HEK293 (cell line): ENCODE measurements at regions not wholly inside any gene's neighbourhood (a gene's known extent, or its start where the extent isn't known, plus 50 kb on each side); places are given as distances from the start of the nearest gene placed in this dataset.
A peak's percentile ranks its signal among the peaks of the same experiment; 100 is the strongest.
"Not testable (repeated sequence)": the region's sequence is repeated elsewhere in the genome, so short reads cannot be mapped to it uniquely, and the experiment has no call there.

Experiments
- CTCF ChIA-PET: fragments of 350-600 bp; formaldehyde crosslinking; extraction: SDS; loops from one replicate; lab custom pipeline; 2021; ENCODE audit warnings: antibody characterized with exemption; lab: Yijun Ruan, JAX
- POLR2A ChIA-PET: fragments of 300-600 bp; formaldehyde crosslinking; extraction: SDS; loops from one replicate; lab custom pipeline; 2020; ENCODE audit warnings: antibody characterized with exemption, inconsistent platforms; lab: Yijun Ruan, JAX
- H3K27ac ChIP-seq: fragments of 200-500 bp; sonication (Bioruptor generic); 2 replicates; pipeline ENCODE4 v1.5.1; 2014; ENCODE audit warnings: low read depth, low read length, control low read depth, inconsistent platforms; ENCODE audit errors: extremely low read depth
- H3K36me3 ChIP-seq, 2 experiments: fragments of 200-500 bp in 1 of 2; sonication (Bioruptor generic) in 1 of 2; 1 replicate in 1 of 2; 2 replicates in 1 of 2; pipeline ENCODE4 v1.5.1; 2014 to 2017; ENCODE audit warnings: inconsistent platforms in 2 of 2, low read length in 2 of 2; ENCODE audit not compliant: control insufficient read depth in 2 of 2, insufficient read depth in 1 of 2
- H3K4me1 ChIP-seq: fragments of 200-500 bp; sonication (Bioruptor generic); 2 replicates; pipeline ENCODE4 v1.5.1; 2014; ENCODE audit warnings: mild to moderate bottlenecking, low read length, inconsistent platforms; ENCODE audit not compliant: control insufficient read depth, insufficient read depth
- H3K4me3 ChIP-seq: 2 replicates; pipeline ENCODE4 v1.5.1; 2011; ENCODE audit warnings: low read depth, mild to moderate bottlenecking, control low read depth, low read length, moderate library complexity
- H3K9me3 ChIP-seq: fragments of 200-500 bp; sonication (Bioruptor generic); 2 replicates; pipeline ENCODE4 v1.5.1; 2014; ENCODE audit warnings: low read depth, low read length, inconsistent platforms; ENCODE audit not compliant: control insufficient read depth, insufficient read depth
- KLF7 ChIP-seq: fragments of 450-650 bp; formaldehyde crosslinking; IDR thresholded peaks from 2 replicates; pipeline ENCODE4 v1.5.1; 2016; ENCODE audit warnings: missing biosample characterization, missing genetic modification characterization, borderline replicate concordance
- PRDM1 ChIP-seq: fragments of 450-650 bp; formaldehyde crosslinking; IDR thresholded peaks from 2 replicates; pipeline ENCODE4; 2016; ENCODE audit warnings: missing biosample characterization, missing genetic modification characterization
- ZEB2 ChIP-seq: fragments of 450-650 bp; formaldehyde crosslinking; IDR thresholded peaks from 2 replicates; pipeline ENCODE4 v1.5.1; 2016; ENCODE audit warnings: missing biosample characterization, missing genetic modification characterization
- ZFP3 ChIP-seq: fragments of 450-650 bp; formaldehyde crosslinking; IDR thresholded peaks from 2 replicates; pipeline ENCODE4 v1.5.1; 2016; ENCODE audit warnings: low read depth, missing biosample characterization, missing genetic modification characterization
- ZIC2 ChIP-seq: fragments of 450-650 bp; formaldehyde crosslinking; IDR thresholded peaks from 2 replicates; pipeline ENCODE4 v1.5.1; 2016; ENCODE audit warnings: missing biosample characterization, missing genetic modification characterization
- ZNF302 ChIP-seq: fragments of 450-650 bp; formaldehyde crosslinking; IDR thresholded peaks from 2 replicates; pipeline ENCODE4 v1.5.1; 2016; ENCODE audit warnings: missing biosample characterization, missing genetic modification characterization, low read depth
- ZNF311 ChIP-seq: fragments of 450-650 bp; formaldehyde crosslinking; IDR thresholded peaks from 2 replicates; pipeline ENCODE4 v1.5.1; 2017; ENCODE audit warnings: missing biosample characterization, missing genetic modification characterization, borderline replicate concordance
- ZNF324 ChIP-seq: fragments of 450-650 bp; formaldehyde crosslinking; IDR thresholded peaks from 2 replicates; pipeline ENCODE4 v1.5.1; 2016; ENCODE audit warnings: missing biosample characterization, missing genetic modification characterization
- ZNF416 ChIP-seq: fragments of 450-650 bp; formaldehyde crosslinking; IDR thresholded peaks from 2 replicates; pipeline ENCODE4 v1.5.1; 2016; ENCODE audit warnings: missing biosample characterization, missing genetic modification characterization
- ZNF548 ChIP-seq: fragments of 450-650 bp; formaldehyde crosslinking; IDR thresholded peaks from 2 replicates; pipeline ENCODE4 v1.5.1; 2016; ENCODE audit warnings: missing biosample characterization, missing genetic modification characterization
- ZNF596 ChIP-seq: fragments of 450-650 bp; IDR thresholded peaks from 2 replicates; pipeline ENCODE4 v1.5.0; 2018; ENCODE audit warnings: missing biosample characterization, mild to moderate bottlenecking, missing genetic modification characterization, moderate library complexity
- ZNF837 ChIP-seq: fragments of 450-650 bp; formaldehyde crosslinking; IDR thresholded peaks from 2 replicates; pipeline ENCODE4 v1.5.1; 2016; ENCODE audit warnings: missing biosample characterization, missing genetic modification characterization
- TF ChIP-seq, protein P1 (sequence below): fragments of 450-650 bp; formaldehyde crosslinking; IDR thresholded peaks from 2 replicates; pipeline ENCODE4 v1.5.1; 2016; ENCODE audit warnings: missing biosample characterization, missing genetic modification characterization
- TF ChIP-seq, protein P2 (sequence below): fragments of 450-650 bp; formaldehyde crosslinking; IDR thresholded peaks from 2 replicates; pipeline ENCODE4 v1.5.1; 2017; ENCODE audit warnings: missing biosample characterization, missing genetic modification characterization

DNA sequence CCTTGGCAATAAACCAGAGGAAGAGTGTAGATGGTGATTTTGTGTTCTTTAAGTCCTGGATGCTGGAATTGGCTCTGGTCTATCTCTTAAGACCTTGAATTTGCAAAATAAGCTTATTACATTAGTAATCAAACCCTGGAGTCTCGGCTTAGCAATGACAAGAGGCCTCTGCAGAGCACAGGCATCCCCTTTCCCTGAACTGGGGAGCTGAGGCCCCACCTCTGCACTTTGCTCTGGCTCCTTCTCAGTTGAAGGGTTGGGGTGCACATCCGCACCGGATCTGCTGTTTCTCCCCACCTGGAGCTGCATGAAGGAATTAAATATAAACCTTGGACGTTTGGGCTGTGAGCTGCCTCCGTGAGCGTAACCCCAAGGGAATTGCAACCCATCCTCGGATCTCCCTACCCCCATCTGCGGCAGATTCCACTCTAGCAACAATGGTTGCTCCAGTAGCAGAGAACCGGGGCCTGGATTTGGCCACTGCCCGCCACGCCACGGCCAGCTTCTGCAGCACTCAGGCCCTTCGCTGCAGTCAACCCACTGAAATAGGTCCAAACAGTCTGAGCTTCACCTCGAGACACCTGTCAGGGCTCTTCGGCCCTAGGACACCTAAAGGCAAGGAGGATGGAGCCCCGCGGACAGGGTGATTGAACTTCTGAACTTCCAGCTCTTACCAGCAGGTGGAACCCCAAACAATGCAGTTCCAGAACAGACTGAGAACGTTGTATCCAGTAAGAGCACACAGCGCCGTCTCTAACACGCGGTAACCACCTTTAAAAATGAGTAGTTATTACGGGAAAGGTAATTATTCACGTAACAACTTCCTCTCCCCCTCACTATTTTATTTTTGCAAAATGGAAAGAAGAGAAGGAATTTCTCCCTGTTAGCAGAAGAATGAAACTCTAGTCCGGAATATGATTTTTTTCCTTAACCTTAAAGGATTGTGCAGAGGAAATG is 54.8 kb upstream of the CAPRIN1 start (continued):
- TF ChIP-seq ZNF302 (tag by site-specific recombination) (no peak), ZNF596 (tag by site-specific recombination) (no peak)
- TF ChIP-seq, protein P1, sequence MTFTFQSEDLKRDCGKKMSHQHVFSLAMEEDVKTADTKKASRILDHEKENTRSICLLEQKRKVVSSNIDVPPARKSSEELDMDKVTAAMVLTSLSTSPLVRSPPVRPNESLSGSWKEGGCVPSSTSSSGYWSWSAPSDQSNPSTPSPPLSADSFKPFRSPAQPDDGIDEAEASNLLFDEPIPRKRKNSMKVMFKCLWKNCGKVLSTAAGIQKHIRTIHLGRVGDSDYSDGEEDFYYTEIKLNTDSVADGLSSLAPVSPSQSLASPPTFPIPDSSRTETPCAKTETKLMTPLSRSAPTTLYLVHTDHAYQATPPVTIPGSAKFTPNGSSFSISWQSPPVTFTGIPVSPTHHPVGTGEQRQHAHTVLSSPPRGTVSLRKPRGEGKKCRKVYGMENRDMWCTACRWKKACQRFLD (tag by site-specific recombination) = no peak
- TF ChIP-seq, all 188 proteins: peak for 8

DNA sequence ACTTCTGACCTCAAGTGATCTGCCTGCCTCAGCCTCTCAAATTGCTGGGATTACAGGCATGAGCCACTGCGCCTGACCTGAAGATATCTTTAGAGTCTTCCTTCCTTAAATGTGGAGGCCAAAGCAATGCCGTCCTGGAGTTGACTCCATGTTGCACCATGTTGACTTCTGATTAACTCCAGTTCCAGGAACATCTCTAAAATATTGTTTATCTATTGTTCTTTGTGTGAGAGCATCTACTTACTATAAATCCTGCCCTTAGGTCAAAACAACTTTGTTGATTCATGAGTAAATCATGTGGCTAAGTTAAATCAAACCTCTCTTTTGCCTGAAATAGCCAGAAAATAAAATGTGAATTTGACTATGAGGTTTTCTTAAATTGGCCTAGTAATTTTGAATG is 56.6 kb upstream of the CAPRIN1 start:
- Histone ChIP-seq H3K36me3 (no peaks in the 10 kb centered on the region), H3K27ac (no peak overlapping the region), H3K4me3 (no peak overlapping the region), H3K4me1 (no peaks in the 10 kb centered on the region), H3K9me3 (no peaks in the 10 kb centered on the region)
- CTCF ChIA-PET = interaction anchor here (1.0 kb wide), 1 partner anchor 160 kb away, joined by 3 read pairs; no protein-coding TSS in a partner anchor
- POLR2A ChIA-PET = no interaction called here
- TF ChIP-seq PRDM1 (tag by site-specific recombination) (no peak), ZEB2 (tag by site-specific recombination) (no peak), ZNF324 (tag by site-specific recombination) (no peak), ZNF311 (no peak), ZFP3 (tag by site-specific recombination) (no peak), KLF7 (tag by site-specific recombination) (no peak)

DNA sequence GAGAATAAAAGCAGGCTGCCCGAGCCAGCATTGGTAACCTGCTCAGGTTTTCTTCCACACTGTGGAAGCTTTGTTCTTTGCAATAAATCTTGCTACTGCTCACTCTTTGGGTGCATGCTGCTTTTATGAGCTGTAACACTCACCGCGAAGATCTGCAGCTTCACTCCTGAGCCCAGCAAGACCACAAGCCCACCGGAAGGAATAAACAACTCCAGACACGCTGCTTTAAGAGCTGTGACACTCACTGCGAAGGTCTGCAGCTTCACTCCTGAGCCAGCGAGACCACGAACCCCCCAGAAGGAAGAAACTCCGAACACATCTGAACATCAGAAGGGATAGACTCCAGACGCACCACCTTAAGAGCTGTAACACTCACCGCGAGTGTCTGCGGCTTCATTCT is 60.4 kb upstream of the CAPRIN1 start:
- CTCF ChIA-PET = interaction anchor here (0.6 to 1.4 kb wide), 5 partner anchors 20 to 1476 kb away, joined by 3 to 5 read pairs (median 3); no protein-coding TSS in a partner anchor
- POLR2A ChIA-PET, H3K9me3 ChIP-seq, H3K4me3 ChIP-seq, H3K36me3 ChIP-seq, H3K27ac ChIP-seq, H3K4me1 ChIP-seq: not testable (repeated sequence)
- TF ChIP-seq ZIC2 (tag by site-specific recombination) = 0 out of 2 replicates have a peak, but pooled peaks have one; percentile 17

DNA sequence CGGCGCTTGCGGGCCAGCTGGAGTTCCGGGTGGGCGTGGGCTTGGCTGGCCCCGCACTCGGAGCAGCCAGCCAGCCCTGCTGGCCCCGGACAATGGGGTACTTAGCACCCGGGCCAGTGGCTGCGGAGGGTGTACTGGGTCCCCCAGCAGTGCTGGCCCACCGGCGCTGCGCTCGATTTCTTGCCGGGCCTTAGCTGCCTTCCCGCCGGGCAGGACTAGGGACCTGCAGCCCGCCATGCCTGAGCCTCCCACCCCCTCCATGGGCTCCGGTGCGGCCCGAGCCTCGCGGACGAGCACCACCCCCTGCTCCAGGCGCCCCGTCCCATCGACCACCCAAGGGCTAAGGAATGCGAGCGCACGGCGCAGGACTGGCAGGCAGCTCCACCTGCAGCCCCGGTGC is 61.4 kb upstream of the CAPRIN1 start:
- not testable (repeated sequence) for H3K4me1 ChIP-seq, H3K9me3 ChIP-seq
- CTCF ChIA-PET = interaction anchor here (1.2 to 4.5 kb wide), 5 partner anchors 9 to 136 kb away, joined by 3 to 47 read pairs (median 11); no protein-coding TSS in a partner anchor

DNA sequence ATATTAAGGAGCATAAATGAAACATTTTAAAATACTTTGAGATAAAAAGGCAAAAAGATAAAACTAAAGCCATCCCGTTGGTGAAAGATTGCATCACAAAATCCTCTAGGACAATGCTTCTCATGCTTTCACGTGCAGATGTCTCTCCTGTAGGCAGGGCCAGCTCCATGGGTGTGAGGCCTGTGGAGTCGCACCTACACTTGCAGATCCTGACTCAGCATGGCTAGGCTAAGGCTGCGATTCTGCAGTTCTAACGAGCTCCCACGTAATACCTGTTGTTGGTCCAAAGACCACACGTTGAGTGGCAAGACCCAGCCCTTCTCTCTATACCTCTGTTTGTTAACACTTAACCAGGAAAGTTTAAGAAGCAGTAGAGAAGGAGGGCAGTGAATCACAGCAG is 62.1 kb upstream of the CAPRIN1 start:
- Histone ChIP-seq H3K4me3 (no peak overlapping the region), H3K9me3 (no peaks in the 10 kb centered on the region), H3K36me3 (no peaks in the 10 kb centered on the region), H3K4me1 (no peaks in the 10 kb centered on the region), H3K27ac (no peak overlapping the region)
- ChIA-PET POLR2A (no interaction called here), CTCF (interaction anchor here (1.0 to 4.5 kb wide), 9 partner anchors 10 to 181 kb away, joined by 3 to 47 read pairs (median 20); no protein-coding TSS in a partner anchor)
- TF ChIP-seq, protein P2, sequence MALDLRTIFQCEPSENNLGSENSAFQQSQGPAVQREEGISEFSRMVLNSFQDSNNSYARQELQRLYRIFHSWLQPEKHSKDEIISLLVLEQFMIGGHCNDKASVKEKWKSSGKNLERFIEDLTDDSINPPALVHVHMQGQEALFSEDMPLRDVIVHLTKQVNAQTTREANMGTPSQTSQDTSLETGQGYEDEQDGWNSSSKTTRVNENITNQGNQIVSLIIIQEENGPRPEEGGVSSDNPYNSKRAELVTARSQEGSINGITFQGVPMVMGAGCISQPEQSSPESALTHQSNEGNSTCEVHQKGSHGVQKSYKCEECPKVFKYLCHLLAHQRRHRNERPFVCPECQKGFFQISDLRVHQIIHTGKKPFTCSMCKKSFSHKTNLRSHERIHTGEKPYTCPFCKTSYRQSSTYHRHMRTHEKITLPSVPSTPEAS (tag by site-specific recombination) = no peak
- TF ChIP-seq ZNF548 (tag by site-specific recombination) (no peak), ZNF416 (no peak), ZNF837 (tag by site-specific recombination) (no peak)

More for the DNA sequence above, 61.4 kb upstream of the CAPRIN1 start:
- H3K4me3 ChIP-seq, H3K36me3 ChIP-seq, POLR2A ChIA-PET, H3K27ac ChIP-seq: not testable (repeated sequence)
